Thyroid gland (tissue), 4 donors: ENCODE measurements at regions not wholly inside any gene's neighbourhood (a gene's known extent, or its start where the extent isn't known, plus 50 kb on each side); places are given as distances from the start of the nearest gene placed in this dataset.

ENCODE experiments used
- DNase-seq, 2 donors: peaks; one replicate each; pipeline ENCODE4 v3.0.0-alpha.2; 2019
- H3K27ac ChIP-seq, 3 donors: fragments of 200-600 bp; sonication (generic); 1 replicate in 2 of 3; 2 replicates in 1 of 3; pipeline ENCODE4 v1.5.1; 2016 to 2019; ENCODE audit warnings: mild to moderate bottlenecking in 1 of 3, moderate library complexity in 1 of 3
- H3K27me3 ChIP-seq: fragments of 200-600 bp; sonication (generic); one replicate; pipeline ENCODE4 v1.5.1; 2019
- H3K36me3 ChIP-seq, 2 donors: fragments of 200-600 bp; sonication (generic); one replicate each; pipeline ENCODE4 v1.5.1; 2016 to 2019
- H3K4me1 ChIP-seq, 2 donors: fragments of 200-600 bp; sonication (generic); one replicate each; pipeline ENCODE4 v1.5.1; 2017 to 2019
- H3K4me3 ChIP-seq, 3 donors: fragments of 200-600 bp; sonication (generic); replicated peaks in 1 of 3; 1 replicate in 2 of 3; 2 replicates in 1 of 3; pipeline ENCODE4 v1.5.1; 2016; ENCODE audit warnings: mild to moderate bottlenecking in 1 of 3
- H3K9me3 ChIP-seq: fragments of 200-600 bp; sonication (generic); one replicate; pipeline ENCODE4 v1.5.1; 2017
- POLR2A ChIP-seq, 2 donors: fragments of 450-650 bp; IDR thresholded peaks; one replicate each; pipeline ENCODE4 v1.6.1; 2017; ENCODE audit warnings: antibody characterized with exemption in 2 of 2, mild to moderate bottlenecking in 2 of 2, moderate library complexity in 1 of 2
- WGBS, 2 donors: methylation state at CpG; one replicate each; pipeline ENCODE4 v1.1.5; 2017; 5-methylcytosine and 5-hydroxymethylcytosine counted together
- intact Hi-C: fragments of 100-400 bp; cut with DNase I; formaldehyde crosslinking; loops from one replicate; pipeline ENCODE4 v1.15.1; 2023
- TF ChIP-seq, protein P1 (sequence below), 6 experiments: fragments of 200-600 bp in 3 of 6; fragments of 450-650 bp in 3 of 6; sonication (generic) in 3 of 6; IDR thresholded peaks; one replicate each; pipeline ENCODE4 v1.5.1; 2016 to 2019; ENCODE audit warnings: antibody characterized with exemption in 6 of 6, mild to moderate bottlenecking in 2 of 6, inconsistent platforms in 1 of 6, moderate library complexity in 1 of 6

DNA sequence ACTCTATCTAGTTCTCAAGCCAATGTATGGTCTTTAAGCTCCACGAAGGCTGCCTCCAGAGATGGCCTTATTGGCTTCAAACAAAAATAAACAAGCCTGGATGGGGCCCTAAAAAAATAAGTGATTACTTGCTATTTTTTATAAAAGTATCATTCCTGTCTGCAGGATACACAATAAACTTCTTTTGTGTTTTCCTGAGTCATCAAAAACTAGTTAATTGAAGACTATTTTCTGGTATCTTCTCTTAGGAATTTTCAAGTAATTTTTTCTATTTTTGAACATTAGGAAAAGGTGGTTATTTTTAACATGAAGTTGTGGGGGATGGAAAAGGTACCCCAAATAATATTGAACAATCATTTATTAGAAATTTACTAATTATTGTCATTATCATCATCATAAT, 213.1 kb upstream of the DYNLRB2 start:
- no peaks in the 10 kb centered on the region for H3K4me1 ChIP-seq
- no peak overlapping the region for H3K4me3 ChIP-seq
- no peak for TF ChIP-seq POLR2A (IDR thresholded peaks at IDR 0.05)
- TF ChIP-seq, protein P1, sequence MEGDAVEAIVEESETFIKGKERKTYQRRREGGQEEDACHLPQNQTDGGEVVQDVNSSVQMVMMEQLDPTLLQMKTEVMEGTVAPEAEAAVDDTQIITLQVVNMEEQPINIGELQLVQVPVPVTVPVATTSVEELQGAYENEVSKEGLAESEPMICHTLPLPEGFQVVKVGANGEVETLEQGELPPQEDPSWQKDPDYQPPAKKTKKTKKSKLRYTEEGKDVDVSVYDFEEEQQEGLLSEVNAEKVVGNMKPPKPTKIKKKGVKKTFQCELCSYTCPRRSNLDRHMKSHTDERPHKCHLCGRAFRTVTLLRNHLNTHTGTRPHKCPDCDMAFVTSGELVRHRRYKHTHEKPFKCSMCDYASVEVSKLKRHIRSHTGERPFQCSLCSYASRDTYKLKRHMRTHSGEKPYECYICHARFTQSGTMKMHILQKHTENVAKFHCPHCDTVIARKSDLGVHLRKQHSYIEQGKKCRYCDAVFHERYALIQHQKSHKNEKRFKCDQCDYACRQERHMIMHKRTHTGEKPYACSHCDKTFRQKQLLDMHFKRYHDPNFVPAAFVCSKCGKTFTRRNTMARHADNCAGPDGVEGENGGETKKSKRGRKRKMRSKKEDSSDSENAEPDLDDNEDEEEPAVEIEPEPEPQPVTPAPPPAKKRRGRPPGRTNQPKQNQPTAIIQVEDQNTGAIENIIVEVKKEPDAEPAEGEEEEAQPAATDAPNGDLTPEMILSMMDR (IDR thresholded peaks at IDR 0.05) = no peak
- no peaks in the 10 kb centered on the region for H3K36me3 ChIP-seq
- no peak for DNase-seq
- no peak overlapping the region for H3K27ac ChIP-seq
- WGBS, 2 donors = 50 to 56% methylated on average over 1 of the region's 1 CpG
- intact Hi-C loops = no loop called here
- H3K9me3 ChIP-seq = no peaks in the 10 kb centered on the region
- no peaks in the 10 kb centered on the region for H3K27me3 ChIP-seq

DNA sequence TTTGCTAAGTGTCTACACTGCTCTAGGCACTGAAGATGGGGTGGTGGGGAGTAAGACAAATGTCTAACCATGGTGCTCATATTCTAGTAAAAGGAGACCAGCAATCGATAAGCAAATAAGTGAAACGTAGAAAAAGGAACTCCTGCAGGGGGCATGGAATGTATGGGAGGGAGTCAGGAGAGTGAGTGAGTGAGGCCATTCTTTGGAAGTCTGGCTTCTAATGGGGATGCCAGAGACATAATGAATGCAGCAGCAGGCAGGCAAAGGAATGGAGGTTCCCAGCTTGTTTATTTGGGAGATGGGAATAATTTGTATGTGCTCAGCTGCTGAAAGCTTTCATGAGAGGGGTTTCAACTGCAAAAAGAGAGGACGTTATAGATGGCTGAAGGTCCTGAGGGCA, 216.4 kb upstream of the DYNLRB2 start:
- Histone ChIP-seq H3K9me3 (no peaks in the 10 kb centered on the region), H3K4me3 (no peak overlapping the region), H3K4me1 (no peaks in the 10 kb centered on the region), H3K36me3 (no peaks in the 10 kb centered on the region), H3K27me3 (no peaks in the 10 kb centered on the region), H3K27ac (no peak overlapping the region)
- TF ChIP-seq POLR2A (IDR thresholded peaks at IDR 0.05) = no peak
- TF ChIP-seq, protein P1 (IDR thresholded peaks at IDR 0.05) = no peak
- DNase-seq = no peak
- WGBS, 2 donors = 71 to 72% methylated on average over 3 of the region's 3 CpGs
- intact Hi-C loops = no loop called here

DNA sequence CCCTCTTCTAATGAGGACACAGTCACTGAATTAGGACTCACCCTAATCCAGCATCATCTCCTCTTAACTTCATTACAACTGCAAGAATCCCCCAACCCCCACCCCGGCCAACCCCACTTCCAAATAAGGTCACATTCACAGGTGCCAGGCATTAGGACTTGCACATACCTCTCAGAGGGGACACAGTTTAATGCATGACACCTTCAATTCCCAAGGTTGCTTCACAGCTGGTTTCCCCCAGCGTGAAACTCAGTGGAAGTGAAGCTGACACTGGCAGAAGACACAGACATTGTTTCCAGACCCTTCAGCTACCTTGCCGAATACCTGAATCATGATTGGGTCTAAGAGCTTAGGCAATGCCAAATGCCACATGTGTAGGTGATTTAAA, 217.0 kb upstream of the DYNLRB2 start:
- H3K27ac ChIP-seq = no peak overlapping the region
- H3K36me3 ChIP-seq = no peaks in the 10 kb centered on the region
- no peaks in the 10 kb centered on the region for H3K27me3 ChIP-seq
- TF ChIP-seq, protein P1 (IDR thresholded peaks at IDR 0.05) = no peak
- no peak for DNase-seq
- intact Hi-C loops = no loop called here
- WGBS, 2 donors = 76 to 78% methylated on average over 3 of the region's 3 CpGs
- no peak overlapping the region for H3K4me3 ChIP-seq
- no peaks in the 10 kb centered on the region for H3K4me1 ChIP-seq
- no peaks in the 10 kb centered on the region for H3K9me3 ChIP-seq

DNA sequence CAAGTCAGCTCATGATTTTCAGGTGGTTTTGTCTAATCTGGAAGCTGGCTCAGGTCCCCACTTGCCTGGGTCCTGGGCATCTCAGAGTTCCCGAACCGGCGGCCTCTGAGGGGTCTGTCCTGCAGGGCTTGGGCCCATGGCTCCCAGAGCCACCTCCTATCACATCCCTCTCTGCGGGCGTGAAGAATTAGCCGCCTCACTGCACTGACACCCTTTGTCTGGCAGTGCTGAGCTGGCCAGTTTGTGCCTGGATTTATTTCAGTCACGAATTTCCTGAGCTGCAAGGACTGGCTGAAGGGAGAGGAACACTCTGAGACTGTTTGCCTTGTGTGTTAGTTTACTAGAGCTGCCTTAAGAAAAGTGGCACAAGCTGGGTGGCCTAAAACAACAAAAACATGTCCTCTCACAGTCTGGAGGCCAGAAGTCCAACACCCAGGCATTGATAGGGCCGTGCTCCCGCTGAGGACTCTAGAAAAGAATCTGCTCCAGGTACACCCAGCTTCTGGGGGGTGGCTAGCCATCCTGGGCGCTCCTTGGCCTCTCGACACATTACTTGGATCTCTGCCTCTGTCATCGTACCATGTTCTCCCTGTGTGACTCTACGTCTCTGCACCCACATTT, 217.5 kb upstream of the DYNLRB2 start:
- no peaks in the 10 kb centered on the region for H3K9me3 ChIP-seq
- intact Hi-C loops = no loop called here
- no peaks in the 10 kb centered on the region for H3K4me1 ChIP-seq
- H3K36me3 ChIP-seq = no peaks in the 10 kb centered on the region
- 64 to 80% methylated on average over 13 of the region's 13 CpGs for WGBS, 2 donors
- DNase-seq = no peak
- no peak overlapping the region for H3K27ac ChIP-seq
- H3K27me3 ChIP-seq = no peaks in the 10 kb centered on the region
- TF ChIP-seq POLR2A (IDR thresholded peaks at IDR 0.05) = no peak
- TF ChIP-seq, protein P1 (IDR thresholded peaks at IDR 0.05) = no peak
- no peak overlapping the region for H3K4me3 ChIP-seq

DNA sequence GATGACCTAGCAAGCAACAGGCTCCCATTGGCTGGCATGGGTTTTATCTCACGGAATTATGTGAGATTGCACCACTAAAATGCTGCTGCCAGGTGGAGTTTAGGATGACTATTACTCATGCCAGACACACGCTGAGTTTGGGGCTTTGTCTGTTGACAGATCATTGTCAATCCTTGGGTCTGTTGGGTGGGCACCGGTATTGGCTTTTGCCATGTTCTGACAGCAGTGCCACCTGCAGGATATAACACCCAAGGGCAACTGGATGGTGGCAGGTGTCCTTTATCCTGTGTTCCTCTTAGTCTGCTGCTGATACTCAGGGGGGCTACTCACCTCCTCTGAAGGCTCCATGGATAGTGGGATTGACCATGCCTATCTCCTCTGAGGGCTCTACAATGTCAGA, 221.6 kb upstream of the DYNLRB2 start:
- no peaks in the 10 kb centered on the region for H3K9me3 ChIP-seq
- H3K27me3 ChIP-seq = no peaks in the 10 kb centered on the region
- no peak for DNase-seq
- H3K27ac ChIP-seq = no peak overlapping the region
- no peaks in the 10 kb centered on the region for H3K36me3 ChIP-seq
- no peaks in the 10 kb centered on the region for H3K4me1 ChIP-seq
- intact Hi-C loops = no loop called here
- H3K4me3 ChIP-seq = no peak overlapping the region
- TF ChIP-seq, protein P1 (IDR thresholded peaks at IDR 0.05) = no peak
- no peak for TF ChIP-seq POLR2A (IDR thresholded peaks at IDR 0.05)
- WGBS, 2 donors = 77 to 83% methylated on average over 3 of the region's 3 CpGs
